Activated CD8-positive, alpha-beta T cell treated with anti-CD3 and anti-CD28 coated beads for 36 hours (primary cell): ENCODE measurements at regions not wholly inside any gene's neighbourhood (a gene's known extent, or its start where the extent isn't known, plus 50 kb on each side); places are given as distances from the start of the nearest gene placed in this dataset.

Experiments used
- ATAC-seq: fragments of 200-7000 bp; cut with Tn5 transposase; one replicate; pipeline ENCODE4 v1.10.0; 2021; ENCODE audit warnings: mild to moderate bottlenecking, moderate library complexity
- CTCF ChIA-PET: fragments of 350-600 bp; sonication (Branson Sonifier 250); formaldehyde crosslinking; loops from one replicate; lab custom pipeline; 2021; ENCODE audit warnings: antibody characterized with exemption; lab: Charles Lee
- POLR2A ChIA-PET: fragments of 350-600 bp; sonication (Branson Sonifier 250); formaldehyde crosslinking; loops from one replicate; lab custom pipeline; 2021; ENCODE audit warnings: antibody characterized with exemption; lab: Charles Lee
- DNase-seq: peaks from one replicate; pipeline ENCODE4 v3.0.0-alpha.2; 2020
- H3K27ac Mint-ChIP-seq: one replicate; pipeline ENCODE4 v1.8.0; 2021; ENCODE audit warnings: mild to moderate bottlenecking, mixed read lengths
- H3K27me3 Mint-ChIP-seq: one replicate; pipeline ENCODE4 v1.8.0; 2021; ENCODE audit warnings: mixed read lengths
- H3K36me3 Mint-ChIP-seq: one replicate; pipeline ENCODE4 v1.8.0; 2021; ENCODE audit warnings: low read depth, mixed read lengths
- H3K4me1 Mint-ChIP-seq: one replicate; pipeline ENCODE4 v1.8.0; 2021; ENCODE audit warnings: low read depth, mixed read lengths
- H3K4me3 Mint-ChIP-seq: one replicate; pipeline ENCODE4 v1.8.0; 2021; ENCODE audit warnings: mild to moderate bottlenecking, moderate library complexity, mixed read lengths
- H3K9me3 Mint-ChIP-seq: one replicate; pipeline ENCODE4 v1.8.0; 2021; ENCODE audit warnings: mixed read lengths
- CTCF ChIP-seq: fragments of 200-600 bp; IDR thresholded peaks from one replicate; pipeline ENCODE4 v1.8.0; 2022; ENCODE audit warnings: antibody characterized with exemption, mild to moderate bottlenecking
- intact Hi-C: fragments of 100-400 bp; cut with micrococcal nuclease; formaldehyde crosslinking; loops from one replicate; pipeline ENCODE4 v1.10.0; 2022

DNA sequence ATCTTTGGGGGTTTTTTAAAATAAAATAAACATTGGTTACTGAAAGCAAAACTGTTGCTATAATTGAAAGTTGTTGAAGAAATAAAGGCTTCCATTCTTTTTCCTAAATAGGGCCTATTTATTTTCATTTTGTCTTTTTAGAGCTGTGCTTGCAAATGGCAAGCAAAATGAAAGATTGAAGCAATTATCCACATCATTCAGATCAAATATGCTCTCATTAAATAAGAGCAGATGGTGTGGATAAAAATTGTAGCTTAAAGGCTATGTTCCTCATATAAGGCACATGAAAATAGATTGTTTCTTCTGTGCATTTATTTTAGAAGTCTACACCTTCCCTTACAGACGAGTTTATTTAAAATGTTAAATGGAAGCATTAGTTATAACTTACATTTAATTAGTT, 1317.7 kb downstream of the MRPL39 start:
- H3K4me3 Mint-ChIP-seq: no peak overlapping the region
- DNase-seq (no peak), ATAC-seq (no peak)
- peaks cover 7% of the 10 kb centered on the region for H3K4me1 Mint-ChIP-seq
- H3K27me3 Mint-ChIP-seq: no peaks in the 10 kb centered on the region
- ChIA-PET POLR2A (no interaction called here), CTCF (no interaction called here)
- H3K27ac Mint-ChIP-seq: no peak overlapping the region
- H3K36me3 Mint-ChIP-seq: no peaks in the 10 kb centered on the region
- H3K9me3 Mint-ChIP-seq: no peaks in the 10 kb centered on the region
- no peak for TF ChIP-seq CTCF
- intact Hi-C loops: no loop called here

DNA sequence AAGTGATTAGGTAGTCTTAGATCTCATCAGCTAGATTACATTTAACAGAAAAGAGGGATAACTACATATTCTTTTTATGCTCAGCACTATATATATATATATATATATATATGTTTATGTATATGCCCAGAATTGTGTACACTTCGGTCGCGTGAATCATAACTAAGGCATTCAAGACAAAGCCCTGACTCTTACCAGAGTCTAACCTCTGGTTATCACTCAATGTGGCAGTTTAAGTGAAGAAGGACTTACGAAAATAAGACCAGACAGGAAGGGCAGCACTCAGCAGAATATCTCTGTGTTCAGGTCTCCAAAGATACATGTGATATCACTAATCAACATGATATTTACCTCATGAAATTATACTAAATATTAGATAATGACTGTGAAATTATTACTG, 1326.7 kb downstream of the MRPL39 start:
- ATAC-seq: no peak
- no peaks in the 10 kb centered on the region for H3K9me3 Mint-ChIP-seq
- no peak overlapping the region for H3K27ac Mint-ChIP-seq
- ChIA-PET POLR2A (no interaction called here), CTCF (no interaction called here)
- intact Hi-C loops: no loop called here
- H3K4me1 Mint-ChIP-seq: no peaks in the 10 kb centered on the region
- TF ChIP-seq CTCF: no peak
- no peaks in the 10 kb centered on the region for H3K36me3 Mint-ChIP-seq
- H3K27me3 Mint-ChIP-seq: no peaks in the 10 kb centered on the region
- DNase-seq: no peak
- H3K4me3 Mint-ChIP-seq: no peak overlapping the region

DNA sequence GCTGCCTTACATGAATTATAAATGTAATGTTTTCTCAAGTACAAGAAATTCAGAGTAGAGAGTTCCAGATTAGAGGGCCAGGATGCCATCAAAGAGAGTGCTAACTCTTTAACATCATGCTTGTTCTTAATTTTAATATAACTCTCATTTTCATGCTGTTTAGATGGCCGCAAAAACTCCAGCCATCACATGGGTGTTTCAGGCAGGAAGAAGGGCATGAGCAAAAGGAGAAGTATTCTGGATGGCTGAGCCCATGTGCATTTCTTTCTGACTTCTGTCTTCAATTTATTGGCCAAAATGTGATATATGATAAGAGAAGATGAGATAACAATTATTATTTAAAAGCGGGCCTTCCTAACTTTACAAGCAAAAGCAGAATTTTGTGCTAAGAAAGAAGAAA, 1328.6 kb downstream of the MRPL39 start:
- H3K36me3 Mint-ChIP-seq: no peaks in the 10 kb centered on the region
- DNase-seq: no peak
- TF ChIP-seq CTCF: no peak
- no peak overlapping the region for H3K4me3 Mint-ChIP-seq
- H3K27ac Mint-ChIP-seq: no peak overlapping the region
- ATAC-seq: no peak
- no peaks in the 10 kb centered on the region for H3K27me3 Mint-ChIP-seq
- CTCF ChIA-PET: no interaction called here
- no peaks in the 10 kb centered on the region for H3K9me3 Mint-ChIP-seq
- intact Hi-C loops: no loop called here
- no peaks in the 10 kb centered on the region for H3K4me1 Mint-ChIP-seq
- POLR2A ChIA-PET: no interaction called here

DNA sequence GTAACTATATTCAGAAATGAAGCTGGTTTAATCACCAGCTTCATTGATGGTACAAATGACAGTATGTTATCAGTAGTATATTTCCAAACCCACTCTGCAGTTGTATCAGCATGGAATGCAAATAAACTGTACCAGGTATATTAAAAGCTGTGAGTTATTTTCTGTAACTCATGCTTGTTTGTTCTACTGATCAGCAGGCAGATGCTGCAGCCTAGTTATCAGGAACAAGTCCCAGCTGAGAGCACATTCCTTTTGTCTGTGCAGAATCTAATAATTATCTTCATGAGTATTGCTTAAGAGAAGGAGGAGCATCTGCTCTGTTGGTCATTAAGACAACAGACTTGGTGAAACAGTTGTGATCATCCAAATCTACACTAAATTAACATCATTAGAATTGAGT, 1331.1 kb downstream of the MRPL39 start:
- POLR2A ChIA-PET: no interaction called here
- intact Hi-C loops: no loop called here
- Mint-ChIP-seq H3K27ac (no peak overlapping the region), H3K9me3 (no peaks in the 10 kb centered on the region), H3K36me3 (no peaks in the 10 kb centered on the region), H3K4me1 (no peaks in the 10 kb centered on the region), H3K4me3 (no peak overlapping the region), H3K27me3 (no peaks in the 10 kb centered on the region)
- ATAC-seq: no peak
- no peak for TF ChIP-seq CTCF
- DNase-seq: no peak
- CTCF ChIA-PET: no interaction called here

GRCh38 chr21:24275616-24276015, 1331.7 kb downstream of the MRPL39 start:
- intact Hi-C loops: no loop called here
- ATAC-seq: no peak
- DNase-seq: no peak
- no peak overlapping the region for H3K4me3 Mint-ChIP-seq
- no peaks in the 10 kb centered on the region for H3K36me3 Mint-ChIP-seq
- no peaks in the 10 kb centered on the region for H3K27me3 Mint-ChIP-seq
- H3K4me1 Mint-ChIP-seq: no peaks in the 10 kb centered on the region
- ChIA-PET CTCF (no interaction called here), POLR2A (no interaction called here)
- no peak overlapping the region for H3K27ac Mint-ChIP-seq
- no peaks in the 10 kb centered on the region for H3K9me3 Mint-ChIP-seq
- no peak for TF ChIP-seq CTCF
